Smooth muscle cell (in vitro differentiated cells): ENCODE measurements at regions not wholly inside any gene's neighbourhood (a gene's known extent, or its start where the extent isn't known, plus 50 kb on each side); places are given as distances from the start of the nearest gene placed in this dataset.

Experiments
- DNase-seq: peaks from one replicate; lab custom pipeline; 2025; ENCODE audit not compliant: unreplicated experiment; lab: John Stamatoyannopoulos, UW
- H2AFZ ChIP-seq: fragments of 200-600 bp; sonication (generic); 2 replicates; pipeline ENCODE4 v1.6.0; 2016; ENCODE audit warnings: antibody characterized with exemption, low read depth, mild to moderate bottlenecking
- H3F3A ChIP-seq: fragments of 200-600 bp; sonication (generic); 2 replicates; pipeline ENCODE4 v1.6.0; 2017; ENCODE audit warnings: antibody characterized with exemption, low read depth
- H3K27ac ChIP-seq: fragments of 200-600 bp; sonication (generic); 2 replicates; pipeline ENCODE4 v1.5.1; 2016; ENCODE audit warnings: low read depth, mild to moderate bottlenecking
- H3K27me3 ChIP-seq: fragments of 200-600 bp; sonication (generic); 2 replicates; pipeline ENCODE4 v1.6.1; 2016; ENCODE audit warnings: low read depth, mild to moderate bottlenecking
- H3K36me3 ChIP-seq: fragments of 200-600 bp; sonication (generic); 2 replicates; pipeline ENCODE4 v1.5.1; 2016; ENCODE audit warnings: low read depth
- H3K4me1 ChIP-seq: fragments of 200-600 bp; sonication (generic); 2 replicates; pipeline ENCODE4 v1.5.1; 2016; ENCODE audit warnings: low read depth
- H3K4me2 ChIP-seq: fragments of 200-600 bp; sonication (generic); 2 replicates; pipeline ENCODE4 v1.6.0; 2016; ENCODE audit warnings: mild to moderate bottlenecking
- H3K4me3 ChIP-seq: fragments of 200-600 bp; sonication (generic); 2 replicates; pipeline ENCODE4 v1.5.1; 2016; ENCODE audit warnings: mild to moderate bottlenecking
- H3K79me2 ChIP-seq: fragments of 200-600 bp; sonication (generic); 2 replicates; pipeline ENCODE4 v1.6.0; 2016; ENCODE audit warnings: low read depth, mild to moderate bottlenecking
- H3K9ac ChIP-seq: fragments of 200-600 bp; sonication (generic); 2 replicates; pipeline ENCODE4 v1.6.0; 2016; ENCODE audit warnings: low read depth
- H3K9me3 ChIP-seq: fragments of 200-600 bp; sonication (generic); replicated peaks from 2 replicates; pipeline ENCODE4 v1.5.1; 2016; ENCODE audit warnings: low read depth
- H4K20me1 ChIP-seq: fragments of 200-600 bp; sonication (generic); 2 replicates; pipeline ENCODE4 v1.6.0; 2016; ENCODE audit warnings: low read depth
- WGBS: methylation state at CpG from one replicate; pipeline ENCODE4 v1.1.7; 2016; ENCODE audit warnings: low lambda C conversion rate; 5-methylcytosine and 5-hydroxymethylcytosine counted together
- TF ChIP-seq, protein P1 (sequence below): fragments of 200-600 bp; sonication (generic); IDR thresholded peaks from 2 replicates; pipeline ENCODE4 v1.5.1; 2017; ENCODE audit warnings: borderline replicate concordance, mild to moderate bottlenecking, antibody characterized with exemption; ENCODE audit not compliant: insufficient read depth, poor library complexity, severe bottlenecking

DNA sequence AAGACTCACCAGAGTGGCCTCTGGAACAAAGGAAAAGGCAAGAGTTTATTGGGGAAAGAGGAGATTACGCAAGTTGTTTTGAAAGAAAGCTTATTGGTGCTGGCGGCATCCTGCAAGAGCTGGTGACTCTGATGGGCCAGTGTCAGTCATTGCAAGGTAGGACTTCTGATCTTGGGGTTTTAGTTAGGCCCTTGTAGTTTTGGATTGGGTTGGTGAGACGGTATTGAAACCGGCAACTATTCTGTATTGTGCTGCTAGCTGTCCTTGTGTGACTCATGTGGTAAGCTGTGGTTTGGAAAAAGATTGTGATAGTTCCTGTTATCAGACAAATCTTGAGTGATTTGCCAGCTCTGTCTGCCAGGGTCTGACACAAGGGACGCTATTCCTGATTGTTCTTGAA lies 159.1 kb upstream of the PIEZO2 start:
- Histone ChIP-seq H3K4me3 (no peak overlapping the region), H3F3A (no peaks in the 10 kb centered on the region), H3K4me1 (peaks cover 6% of the 10 kb centered on the region), H2AFZ (no peak overlapping the region), H3K9ac (no peak overlapping the region), H3K9me3 (no peaks in the 10 kb centered on the region), H3K27me3 (peaks cover 7% of the 10 kb centered on the region), H3K27ac (no peak overlapping the region), H4K20me1 (no peaks in the 10 kb centered on the region), H3K36me3 (no peaks in the 10 kb centered on the region), H3K4me2 (no peak overlapping the region), H3K79me2 (no peaks in the 10 kb centered on the region)
- TF ChIP-seq, protein P1, sequence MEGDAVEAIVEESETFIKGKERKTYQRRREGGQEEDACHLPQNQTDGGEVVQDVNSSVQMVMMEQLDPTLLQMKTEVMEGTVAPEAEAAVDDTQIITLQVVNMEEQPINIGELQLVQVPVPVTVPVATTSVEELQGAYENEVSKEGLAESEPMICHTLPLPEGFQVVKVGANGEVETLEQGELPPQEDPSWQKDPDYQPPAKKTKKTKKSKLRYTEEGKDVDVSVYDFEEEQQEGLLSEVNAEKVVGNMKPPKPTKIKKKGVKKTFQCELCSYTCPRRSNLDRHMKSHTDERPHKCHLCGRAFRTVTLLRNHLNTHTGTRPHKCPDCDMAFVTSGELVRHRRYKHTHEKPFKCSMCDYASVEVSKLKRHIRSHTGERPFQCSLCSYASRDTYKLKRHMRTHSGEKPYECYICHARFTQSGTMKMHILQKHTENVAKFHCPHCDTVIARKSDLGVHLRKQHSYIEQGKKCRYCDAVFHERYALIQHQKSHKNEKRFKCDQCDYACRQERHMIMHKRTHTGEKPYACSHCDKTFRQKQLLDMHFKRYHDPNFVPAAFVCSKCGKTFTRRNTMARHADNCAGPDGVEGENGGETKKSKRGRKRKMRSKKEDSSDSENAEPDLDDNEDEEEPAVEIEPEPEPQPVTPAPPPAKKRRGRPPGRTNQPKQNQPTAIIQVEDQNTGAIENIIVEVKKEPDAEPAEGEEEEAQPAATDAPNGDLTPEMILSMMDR, result no peak
- no peak for DNase-seq
- WGBS, result 82% methylated on average over 5 of the region's 5 CpGs

DNA sequence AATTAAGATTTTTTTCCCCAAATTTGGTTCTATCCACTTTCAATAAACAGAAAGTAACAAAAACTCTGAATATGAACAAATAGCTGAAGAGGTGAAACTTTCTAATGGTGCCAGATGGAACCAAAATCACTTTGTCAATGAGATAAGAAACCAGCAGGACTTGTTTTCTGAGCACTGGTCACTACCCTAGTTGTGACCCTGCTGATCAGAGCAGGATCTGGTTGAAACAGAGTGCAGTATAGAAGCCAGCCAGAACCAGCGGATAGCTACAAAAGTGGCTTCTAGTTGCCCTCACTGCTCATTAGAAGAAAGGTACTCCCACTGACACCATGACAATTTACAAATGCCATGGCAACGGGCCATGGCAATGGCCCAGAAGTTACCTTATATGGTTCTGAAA lies 158.3 kb upstream of the PIEZO2 start:
- Histone ChIP-seq H3K27ac (no peak overlapping the region), H4K20me1 (no peaks in the 10 kb centered on the region), H3K9ac (no peak overlapping the region), H3K9me3 (no peaks in the 10 kb centered on the region), H3K27me3 (peaks cover 7% of the 10 kb centered on the region), H3F3A (no peaks in the 10 kb centered on the region), H3K4me1 (peaks cover 6% of the 10 kb centered on the region), H2AFZ (no peak overlapping the region), H3K4me3 (no peak overlapping the region), H3K36me3 (no peaks in the 10 kb centered on the region), H3K4me2 (no peak overlapping the region), H3K79me2 (no peaks in the 10 kb centered on the region)
- no peak for DNase-seq
- TF ChIP-seq, protein P1, result no peak
- 91% methylated on average over 2 of the region's 2 CpGs for WGBS

DNA sequence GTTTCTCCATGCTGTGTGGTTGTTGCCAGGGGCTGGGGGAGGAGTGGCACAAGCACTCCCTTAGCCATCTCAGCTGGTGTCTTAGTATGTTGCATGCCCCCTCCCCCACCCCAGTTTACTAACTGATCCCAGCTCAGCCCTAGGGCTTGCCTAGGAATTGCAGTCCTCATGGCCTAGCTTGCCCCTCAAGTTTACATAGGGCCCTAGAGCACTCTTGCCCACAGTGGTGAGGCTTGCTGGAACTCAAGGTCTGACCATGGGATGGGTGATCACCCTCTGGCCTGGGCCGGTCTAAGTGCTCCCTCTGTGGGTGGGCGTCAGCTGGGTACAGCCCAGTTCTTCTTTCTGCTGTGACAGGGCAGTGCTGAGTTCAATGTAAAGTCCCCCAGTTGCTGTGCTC lies 156.1 kb upstream of the PIEZO2 start:
- Histone ChIP-seq H3K27ac (no peak overlapping the region), H3K79me2 (no peaks in the 10 kb centered on the region), H4K20me1 (no peaks in the 10 kb centered on the region), H3F3A (no peaks in the 10 kb centered on the region), H2AFZ (no peak overlapping the region), H3K27me3 (no peaks in the 10 kb centered on the region), H3K4me1 (peaks cover 6% of the 10 kb centered on the region), H3K9me3 (peaks cover 5% of the 10 kb centered on the region), H3K36me3 (no peaks in the 10 kb centered on the region), H3K4me2 (no peak overlapping the region), H3K4me3 (no peak overlapping the region), H3K9ac (no peak overlapping the region)
- DNase-seq, result no peak
- WGBS, result 88% methylated on average over 2 of the region's 2 CpGs
- TF ChIP-seq, protein P1, result no peak

DNA sequence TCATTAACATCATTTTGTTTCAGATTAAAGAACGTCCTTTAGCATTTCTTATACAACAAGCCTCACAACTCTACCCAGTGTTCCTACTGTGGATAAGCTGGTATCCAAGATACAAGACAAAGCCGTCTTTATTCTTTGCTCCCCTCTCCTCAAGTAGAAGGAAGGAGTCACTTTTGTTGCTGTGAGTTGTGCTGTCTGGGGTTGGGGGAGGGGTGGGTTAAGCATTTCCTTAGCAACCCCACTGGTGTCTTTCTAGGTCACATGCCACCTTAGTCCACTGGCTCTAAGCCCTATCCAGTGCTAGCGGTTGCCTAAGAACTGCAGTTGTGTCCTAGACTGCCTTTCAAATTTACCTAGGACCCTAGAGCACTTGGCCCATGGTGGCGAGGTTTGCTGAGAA lies 155.6 kb upstream of the PIEZO2 start:
- H3K9ac ChIP-seq, result no peak overlapping the region
- TF ChIP-seq, protein P1, result no peak
- no peaks in the 10 kb centered on the region for H3K79me2 ChIP-seq
- H3K4me3 ChIP-seq, result no peak overlapping the region
- no peaks in the 10 kb centered on the region for H3K36me3 ChIP-seq
- WGBS, result 93% methylated on average over 4 of the region's 4 CpGs
- no peaks in the 10 kb centered on the region for H3K27me3 ChIP-seq
- H3F3A ChIP-seq, result no peaks in the 10 kb centered on the region
- no peak overlapping the region for H2AFZ ChIP-seq
- H3K4me1 ChIP-seq, result peaks cover 6% of the 10 kb centered on the region
- no peaks in the 10 kb centered on the region for H4K20me1 ChIP-seq
- DNase-seq, result no peak
- no peak overlapping the region for H3K4me2 ChIP-seq
- no peak overlapping the region for H3K27ac ChIP-seq
- H3K9me3 ChIP-seq, result peaks cover 5% of the 10 kb centered on the region
